ENCODE measurements at regions not wholly inside any gene's neighbourhood (a gene's known extent, or its start where the extent isn't known, plus 50 kb on each side); places are given as distances from the start of the nearest gene placed in this dataset.
A peak's percentile ranks its signal among the peaks of the same experiment; 100 is the strongest.
"Not testable (repeated sequence)": the region's sequence is repeated elsewhere in the genome, so short reads cannot be mapped to it uniquely, and the experiment has no call there.

DNA sequence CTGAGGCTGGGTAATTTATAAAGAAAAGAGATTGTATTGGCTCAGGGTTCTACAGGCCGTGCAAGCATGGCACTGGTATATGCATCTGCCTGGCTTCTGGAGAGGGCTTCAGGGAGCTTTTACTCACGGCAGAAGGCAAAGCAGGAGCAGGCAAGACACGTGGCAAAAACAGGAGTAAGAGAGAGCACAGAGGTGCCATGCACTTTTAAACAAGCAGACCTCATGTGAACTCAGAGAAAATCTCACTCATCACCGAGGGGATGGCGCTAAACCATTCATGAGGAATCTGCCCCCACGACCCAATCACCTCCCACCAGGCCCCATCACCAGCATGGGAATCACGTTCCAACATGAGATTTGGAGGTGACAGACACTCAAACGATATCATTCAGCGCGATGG, 400.7 kb upstream of the RUNX1 start:
- H3K9me3 Mint-ChIP-seq: peaks cover 17 to 22% of the 10 kb centered on the region in 2 donors
- H3K4me1 Mint-ChIP-seq: peaks cover 0 to 2% of the 10 kb centered on the region in 2 donors
- H3K27ac Mint-ChIP-seq: no peak overlapping the region
- H3K4me3 Mint-ChIP-seq: no peak overlapping the region
- H3K36me3 Mint-ChIP-seq: peaks cover 7 to 18% of the 10 kb centered on the region in 2 donors
- ATAC-seq (replicated peaks) (no peak), DNase-seq (no peak)
- no peaks in the 10 kb centered on the region for H3K27me3 Mint-ChIP-seq

DNA sequence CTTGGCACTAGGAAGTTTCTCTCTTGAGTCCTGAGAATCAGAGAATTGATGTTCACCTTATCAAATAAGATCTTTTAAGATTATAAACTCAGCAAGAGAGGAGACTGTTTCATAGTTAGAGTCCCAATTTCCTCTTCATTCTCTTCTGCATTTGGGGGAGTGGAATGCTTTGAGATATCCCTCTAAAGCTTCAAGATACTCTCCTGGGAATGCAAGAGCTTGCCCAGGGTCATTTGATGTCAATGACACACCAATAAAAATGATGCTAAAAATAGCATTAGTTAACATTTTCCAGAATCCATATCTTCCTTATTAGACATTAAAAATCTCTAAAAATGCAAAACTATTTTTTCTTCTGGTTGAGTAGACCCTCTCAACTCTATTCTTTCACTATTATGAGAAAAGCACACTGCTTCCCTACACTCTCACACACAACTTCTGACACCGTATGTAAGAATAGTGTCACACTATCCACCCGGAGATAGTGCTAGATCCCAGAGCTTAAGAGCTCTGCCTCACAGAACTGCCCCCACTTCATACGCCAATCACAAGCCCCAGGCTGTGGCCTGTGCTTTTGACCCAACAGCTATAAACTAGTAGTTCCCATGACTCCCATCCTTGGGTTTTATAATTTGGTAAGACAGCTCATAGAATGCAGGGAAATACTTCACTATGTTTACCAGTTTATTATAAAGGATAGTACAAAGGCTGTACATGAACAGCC, 399.9 kb upstream of the RUNX1 start:
- Mint-ChIP-seq H3K4me3 (no peak overlapping the region), H3K9me3 (peaks cover 17 to 22% of the 10 kb centered on the region in 2 donors), H3K27me3 (no peaks in the 10 kb centered on the region), H3K27ac (no peak overlapping the region), H3K36me3 (peaks cover 7 to 18% of the 10 kb centered on the region in 2 donors), H3K4me1 (peaks cover 0 to 2% of the 10 kb centered on the region in 2 donors)
- ATAC-seq (replicated peaks) (no peak), DNase-seq (no peak)

DNA sequence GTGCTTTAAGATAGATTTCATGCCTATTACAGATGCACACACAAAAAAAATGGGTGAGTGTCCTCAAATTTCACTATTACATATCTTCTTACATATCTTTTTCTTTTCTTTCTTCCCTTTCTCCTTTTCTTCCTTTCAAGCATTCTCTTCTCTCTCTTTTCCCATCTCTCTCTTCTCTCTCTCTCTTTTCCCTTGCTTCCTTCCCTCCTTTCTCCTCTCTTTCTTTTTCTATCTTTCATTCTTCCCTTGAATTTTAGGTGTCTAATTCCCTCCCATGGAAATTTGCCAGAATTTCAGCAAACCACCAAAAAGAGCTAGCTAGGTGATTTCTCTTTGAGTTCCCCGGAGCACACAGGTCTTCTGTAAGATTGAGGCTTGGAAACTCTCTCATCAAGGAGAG, 395.3 kb upstream of the RUNX1 start:
- DNase-seq (no peak), ATAC-seq (replicated peaks) (no peak)
- Mint-ChIP-seq H3K27ac (no peak overlapping the region), H3K4me3 (no peak overlapping the region), H3K36me3 (no peaks in the 10 kb centered on the region), H3K27me3 (no peaks in the 10 kb centered on the region), H3K9me3 (no peaks in the 10 kb centered on the region), H3K4me1 (peaks cover 6 to 8% of the 10 kb centered on the region in 2 donors)

- no peak for DNase-seq
- Mint-ChIP-seq H3K27me3 (no peaks in the 10 kb centered on the region), H3K27ac (no peak overlapping the region), H3K9me3 (no peaks in the 10 kb centered on the region), H3K4me3 (no peak overlapping the region), H3K36me3 (no peaks in the 10 kb centered on the region), H3K4me1 (peaks cover 20% of the 10 kb centered on the region in 2 donors)
- no peak for ATAC-seq (replicated peaks)
Measured at GRCh38 chr21:35441868-35442582, 392.9 kb upstream of the RUNX1 start.

DNA sequence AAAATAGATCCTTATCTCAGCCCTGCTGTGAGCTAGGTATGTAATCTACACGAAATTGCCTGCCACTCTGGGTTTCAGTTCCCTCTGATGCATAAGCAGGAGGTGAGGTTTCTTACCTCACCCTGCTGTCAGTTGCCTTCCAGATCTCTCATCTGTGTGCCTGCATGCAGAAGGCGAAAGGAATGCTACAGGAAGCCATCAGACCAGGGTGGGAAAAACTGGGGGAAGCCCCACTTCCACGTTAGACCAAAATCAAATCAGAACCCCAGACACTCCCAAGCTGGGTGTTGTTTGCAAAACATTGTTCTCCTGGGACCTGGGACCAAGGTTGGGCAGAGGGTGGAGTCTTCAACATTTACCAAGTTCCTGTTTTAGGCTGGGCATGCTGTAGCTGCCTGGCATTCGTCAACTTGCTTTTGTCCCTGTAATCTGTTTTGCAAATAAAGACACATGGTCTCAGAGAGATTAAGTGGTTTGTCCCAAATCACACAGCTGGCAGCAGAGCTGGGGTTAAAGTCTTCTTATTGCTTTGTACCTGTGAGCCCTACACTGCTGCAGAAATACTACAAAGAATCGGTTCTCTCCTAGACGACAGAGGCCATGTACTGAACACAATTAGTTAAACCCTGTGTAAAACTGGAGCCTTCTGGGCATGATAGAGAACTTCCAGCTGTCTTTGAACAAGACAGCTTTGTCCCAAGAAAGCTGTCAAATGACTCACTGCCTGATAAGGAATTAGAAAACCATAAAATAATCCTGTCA, 389.7 kb upstream of the RUNX1 start:
- DNase-seq: peak; percentile 54
- Mint-ChIP-seq H3K9me3 (peaks cover 4 to 8% of the 10 kb centered on the region in 2 donors), H3K4me3 (peak overlapping the region; percentile 67 to 72), H3K27me3 (no peaks in the 10 kb centered on the region), H3K4me1 (peaks cover 20% of the 10 kb centered on the region in 2 donors), H3K27ac (peak overlapping the region; percentile 80), H3K36me3 (peaks cover 0 to 3% of the 10 kb centered on the region in 2 donors)
- ATAC-seq (replicated peaks): peak; percentile 99

GRCh38 chr21:35437941-35438340, 388.8 kb upstream of the RUNX1 start:
- no peaks in the 10 kb centered on the region for H3K27me3 Mint-ChIP-seq
- H3K27ac Mint-ChIP-seq: peak overlapping the region; percentile 80
- peaks cover 0 to 10% of the 10 kb centered on the region in 2 donors for H3K36me3 Mint-ChIP-seq
- DNase-seq: no peak
- no peak overlapping the region for H3K4me3 Mint-ChIP-seq
- H3K9me3 Mint-ChIP-seq: peaks cover 12 to 16% of the 10 kb centered on the region in 2 donors
- H3K4me1 Mint-ChIP-seq: peaks cover 20% of the 10 kb centered on the region in 2 donors
- no peak for ATAC-seq (replicated peaks)

DNA sequence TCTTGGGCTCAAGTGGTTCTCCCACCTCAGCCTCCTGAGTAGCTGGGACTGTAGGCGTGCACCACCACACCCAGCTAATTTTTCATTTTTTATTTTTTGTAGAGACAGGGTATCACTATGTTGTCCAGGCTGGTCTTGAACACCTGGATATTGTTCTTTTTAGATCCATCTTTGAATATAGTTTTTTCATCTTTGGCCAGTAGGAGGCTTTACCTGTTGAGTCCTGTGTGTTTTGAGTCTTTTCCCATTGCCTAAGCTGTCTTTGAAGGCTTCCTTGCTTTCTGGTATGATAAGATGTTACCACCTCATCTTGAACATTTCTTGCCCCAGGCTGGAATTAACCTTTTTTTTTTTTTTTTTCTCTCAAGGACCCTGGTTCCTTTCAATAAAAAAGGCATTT, 387.8 kb upstream of the RUNX1 start:
- H3K4me3 Mint-ChIP-seq: no peak overlapping the region
- ATAC-seq (replicated peaks): no peak

DNA sequence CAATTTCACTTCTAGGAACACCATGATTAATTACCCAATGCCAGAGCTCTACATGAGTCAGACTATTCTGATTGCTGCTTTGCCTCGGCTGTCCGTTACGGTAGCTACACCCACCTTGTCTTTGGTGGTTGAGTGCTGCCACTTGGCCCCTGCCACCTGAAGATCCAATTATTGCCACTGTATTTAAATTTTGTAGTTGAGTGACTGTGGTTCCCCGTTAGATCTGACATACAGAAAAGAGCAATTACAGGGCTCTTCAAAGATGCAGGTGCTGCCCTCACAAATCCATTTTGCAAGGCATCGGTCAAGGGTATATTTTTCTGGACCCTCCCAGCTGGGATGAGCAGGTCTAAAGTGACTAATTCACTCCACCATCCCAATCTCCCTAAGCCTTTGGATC, 383.5 kb upstream of the RUNX1 start:
- not testable (repeated sequence) for DNase-seq; H3K27ac Mint-ChIP-seq; H3K4me1 Mint-ChIP-seq; ATAC-seq (replicated peaks); H3K4me3 Mint-ChIP-seq
- Mint-ChIP-seq H3K36me3 (peaks cover 0 to 21% of the 10 kb centered on the region in 2 donors), H3K27me3 (peaks cover 14 to 24% of the 10 kb centered on the region in 2 donors), H3K9me3 (peaks cover 17 to 23% of the 10 kb centered on the region in 2 donors)

More for the DNA sequence above, 387.8 kb upstream of the RUNX1 start:
- Mint-ChIP-seq H3K36me3 (peaks cover 0 to 16% of the 10 kb centered on the region in 2 donors), H3K27ac (no peak overlapping the region), H3K4me1 (peaks cover 18 to 20% of the 10 kb centered on the region in 2 donors), H3K9me3 (peaks cover 17 to 21% of the 10 kb centered on the region in 2 donors), H3K27me3 (no peaks in the 10 kb centered on the region)
- no peak for DNase-seq

GRCh38 chr21:35430260-35430659, 381.2 kb upstream of the RUNX1 start:
- H3K27ac Mint-ChIP-seq: no peak overlapping the region
- ATAC-seq (replicated peaks): no peak
- peaks cover 18 to 24% of the 10 kb centered on the region in 2 donors for H3K27me3 Mint-ChIP-seq
- H3K4me1 Mint-ChIP-seq: peaks cover 2 to 7% of the 10 kb centered on the region in 2 donors
- peaks cover 0 to 21% of the 10 kb centered on the region in 2 donors for H3K36me3 Mint-ChIP-seq
- H3K9me3 Mint-ChIP-seq: peaks cover 17 to 23% of the 10 kb centered on the region in 2 donors
- no peak overlapping the region for H3K4me3 Mint-ChIP-seq
- DNase-seq: no peak

- peaks cover 13 to 17% of the 10 kb centered on the region in 2 donors for H3K9me3 Mint-ChIP-seq
- ATAC-seq (replicated peaks) (no peak), DNase-seq (no peak)
- peaks cover 2 to 7% of the 10 kb centered on the region in 2 donors for H3K4me1 Mint-ChIP-seq
- peaks cover 0 to 18% of the 10 kb centered on the region in 2 donors for H3K36me3 Mint-ChIP-seq
- H3K27ac Mint-ChIP-seq: no peak overlapping the region
- H3K27me3 Mint-ChIP-seq: peaks cover 18 to 24% of the 10 kb centered on the region in 2 donors
- H3K4me3 Mint-ChIP-seq: no peak overlapping the region
Measured at GRCh38 chr21:35428937-35429336, 379.8 kb upstream of the RUNX1 start.

DNA sequence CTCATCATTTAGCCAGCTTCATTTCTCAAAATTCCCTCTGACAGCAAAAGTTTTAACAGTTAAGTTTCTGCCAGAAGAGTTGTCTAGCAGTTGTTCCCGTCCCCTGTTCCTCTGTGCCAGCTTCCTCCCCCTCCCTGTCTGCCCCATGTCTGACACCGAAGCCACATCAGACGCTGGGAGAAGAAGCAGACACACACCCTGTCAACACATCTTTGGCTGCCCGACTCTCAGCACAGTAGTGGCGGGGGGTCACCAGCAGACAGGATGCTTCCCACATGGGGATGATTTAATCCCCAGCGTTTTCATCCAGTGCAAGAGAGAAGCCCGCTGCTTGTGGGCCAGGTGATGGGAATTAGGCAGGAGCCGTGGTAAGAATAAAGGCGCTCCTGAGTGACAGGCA, 379.4 kb upstream of the RUNX1 start:
- Mint-ChIP-seq H3K36me3 (peaks cover 0 to 16% of the 10 kb centered on the region in 2 donors), H3K27ac (no peak overlapping the region), H3K4me1 (peaks cover 2 to 7% of the 10 kb centered on the region in 2 donors), H3K4me3 (no peak overlapping the region), H3K27me3 (peaks cover 18 to 24% of the 10 kb centered on the region in 2 donors), H3K9me3 (peaks cover 9 to 12% of the 10 kb centered on the region in 2 donors)
- DNase-seq: no peak
- no peak for ATAC-seq (replicated peaks)

GRCh38 chr21:35428001-35428320, 378.9 kb upstream of the RUNX1 start:
- Mint-ChIP-seq H3K27ac (no peak overlapping the region), H3K27me3 (peaks cover 18 to 24% of the 10 kb centered on the region in 2 donors), H3K4me1 (peaks cover 2 to 7% of the 10 kb centered on the region in 2 donors), H3K9me3 (peaks cover 6 to 7% of the 10 kb centered on the region in 2 donors), H3K4me3 (no peak overlapping the region), H3K36me3 (peaks cover 0 to 11% of the 10 kb centered on the region in 2 donors)
- ATAC-seq (replicated peaks) (no peak), DNase-seq (no peak)

DNA sequence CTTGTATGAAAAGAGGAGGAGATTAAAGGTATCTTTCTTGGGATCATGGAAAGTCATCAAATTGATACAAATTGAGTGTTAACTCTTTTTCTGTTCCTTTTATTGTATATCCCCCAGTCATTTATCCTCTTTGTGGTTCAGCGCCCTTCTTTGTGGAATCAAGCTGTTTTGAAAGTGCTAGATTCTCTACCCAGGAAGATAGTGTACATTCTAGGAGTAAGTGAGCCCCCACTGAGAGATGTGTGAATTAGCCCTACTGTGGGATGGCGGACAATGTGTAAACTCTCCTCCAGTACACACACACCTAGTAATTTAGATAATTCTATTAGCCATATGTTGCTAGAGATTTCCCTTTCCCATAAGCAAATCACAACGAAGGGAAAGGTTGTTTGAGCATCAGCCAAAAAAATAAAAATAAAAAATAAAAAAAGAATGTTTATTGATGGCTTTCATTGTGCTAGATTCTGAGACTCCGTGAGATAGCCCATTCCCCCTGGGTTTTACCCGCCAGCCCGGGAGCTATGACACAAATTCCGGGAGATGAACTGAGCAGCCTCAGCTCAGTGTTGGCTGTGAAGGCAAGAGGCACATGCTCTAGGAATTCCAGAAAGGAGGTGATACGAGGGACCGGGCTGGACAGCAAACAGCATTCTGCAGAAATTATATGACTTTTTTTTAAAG, 378.4 kb upstream of the RUNX1 start:
- Mint-ChIP-seq H3K36me3 (peaks cover 0 to 6% of the 10 kb centered on the region in 2 donors), H3K27me3 (peaks cover 18 to 24% of the 10 kb centered on the region in 2 donors), H3K4me3 (no peak overlapping the region), H3K27ac (no peak overlapping the region), H3K9me3 (peaks cover 1 to 5% of the 10 kb centered on the region in 2 donors), H3K4me1 (peaks cover 2 to 7% of the 10 kb centered on the region in 2 donors)
- DNase-seq (no peak), ATAC-seq (replicated peaks) (no peak)

GRCh38 chr21:35426897-35427296, 377.8 kb upstream of the RUNX1 start:
- Mint-ChIP-seq H3K4me3 (no peak overlapping the region), H3K9me3 (peaks cover 0 to 7% of the 10 kb centered on the region in 2 donors), H3K27me3 (peaks cover 18 to 24% of the 10 kb centered on the region in 2 donors), H3K4me1 (peaks cover 2 to 7% of the 10 kb centered on the region in 2 donors), H3K27ac (no peak overlapping the region), H3K36me3 (peaks cover 0 to 6% of the 10 kb centered on the region in 2 donors)
- no peak for DNase-seq
- no peak for ATAC-seq (replicated peaks)

Data from stimulated activated naive B cell treated with anti-CD40 and anti-IgM and Interleukin-4, amounts not matched to agents 10 μg/mL and 1 μg/mL and 100 μg/mL, for 72 hours (primary cell).